ENCODE measurements at regions not wholly inside any gene's neighbourhood (a gene's known extent, or its start where the extent isn't known, plus 50 kb on each side); places are given as distances from the start of the nearest gene placed in this dataset.

DNA sequence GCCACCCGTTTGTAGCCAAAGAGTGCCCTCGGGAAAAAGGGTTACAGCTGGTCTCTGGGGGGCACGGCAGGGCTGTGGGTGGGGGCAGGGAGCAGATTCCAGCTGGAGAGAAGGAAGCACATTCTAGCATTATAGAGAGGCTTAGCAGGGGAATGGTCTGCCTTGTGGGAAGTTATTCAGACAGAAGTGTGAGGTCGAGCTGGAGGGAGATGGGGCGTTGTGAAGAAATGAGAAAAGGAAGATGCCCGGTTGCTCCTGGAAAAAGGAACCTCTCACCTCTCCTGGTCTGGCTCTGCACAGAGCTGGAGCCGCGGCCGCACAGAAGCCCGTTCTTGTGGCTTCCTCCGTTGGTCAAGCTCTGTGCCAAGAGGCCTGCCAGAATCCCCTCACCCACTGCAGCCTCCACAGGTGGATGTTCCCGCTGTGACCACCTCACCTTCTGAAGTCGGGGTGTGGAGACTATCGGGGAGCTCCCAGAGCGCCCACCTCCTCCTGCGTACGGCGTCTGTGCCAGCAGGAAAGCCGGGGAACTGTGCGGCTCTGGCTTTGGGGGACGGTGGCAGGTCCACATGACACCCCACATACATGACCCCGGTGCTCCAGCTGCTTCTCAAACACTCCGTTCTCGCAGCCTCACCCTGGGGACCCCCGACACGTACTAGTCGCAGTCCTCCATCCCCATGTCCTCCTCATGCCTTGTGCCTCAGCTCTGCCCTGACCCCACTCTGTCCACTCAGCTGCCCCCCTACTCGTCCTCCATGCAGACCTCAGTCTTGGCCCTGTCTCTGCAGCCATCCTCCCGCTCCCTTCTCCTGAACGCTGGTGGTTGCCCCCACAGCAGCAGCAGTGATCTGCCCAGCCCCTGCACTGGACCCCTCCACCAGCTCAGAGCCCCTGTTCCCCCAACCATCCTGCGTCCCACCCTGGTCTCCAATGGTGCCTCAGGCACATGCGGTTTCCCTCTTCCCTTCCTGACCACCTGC, 52.2 kb upstream of the HGFAC start:
- TF ChIP-seq FOS (IDR thresholded peaks at IDR 0.05; ENCODE audit: borderline replicate concordance, insufficient read depth, low read length) (no peak), MYC (IDR thresholded peaks at IDR 0.05; ENCODE audit: low read depth, low read length) (no peak), GATA2 (IDR thresholded peaks at IDR 0.05; ENCODE audit: insufficient read depth, insufficient read length, low read depth, low read length) (no peak), JUN (IDR thresholded peaks at IDR 0.05; ENCODE audit: borderline replicate concordance, insufficient read depth, insufficient read length, low read depth) (no peak)
- TF ChIP-seq, protein P1, sequence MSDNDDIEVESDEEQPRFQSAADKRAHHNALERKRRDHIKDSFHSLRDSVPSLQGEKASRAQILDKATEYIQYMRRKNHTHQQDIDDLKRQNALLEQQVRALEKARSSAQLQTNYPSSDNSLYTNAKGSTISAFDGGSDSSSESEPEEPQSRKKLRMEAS (IDR thresholded peaks at IDR 0.05; ENCODE audit: insufficient read depth, insufficient read length), result no peak
- TF ChIP-seq, protein P2, sequence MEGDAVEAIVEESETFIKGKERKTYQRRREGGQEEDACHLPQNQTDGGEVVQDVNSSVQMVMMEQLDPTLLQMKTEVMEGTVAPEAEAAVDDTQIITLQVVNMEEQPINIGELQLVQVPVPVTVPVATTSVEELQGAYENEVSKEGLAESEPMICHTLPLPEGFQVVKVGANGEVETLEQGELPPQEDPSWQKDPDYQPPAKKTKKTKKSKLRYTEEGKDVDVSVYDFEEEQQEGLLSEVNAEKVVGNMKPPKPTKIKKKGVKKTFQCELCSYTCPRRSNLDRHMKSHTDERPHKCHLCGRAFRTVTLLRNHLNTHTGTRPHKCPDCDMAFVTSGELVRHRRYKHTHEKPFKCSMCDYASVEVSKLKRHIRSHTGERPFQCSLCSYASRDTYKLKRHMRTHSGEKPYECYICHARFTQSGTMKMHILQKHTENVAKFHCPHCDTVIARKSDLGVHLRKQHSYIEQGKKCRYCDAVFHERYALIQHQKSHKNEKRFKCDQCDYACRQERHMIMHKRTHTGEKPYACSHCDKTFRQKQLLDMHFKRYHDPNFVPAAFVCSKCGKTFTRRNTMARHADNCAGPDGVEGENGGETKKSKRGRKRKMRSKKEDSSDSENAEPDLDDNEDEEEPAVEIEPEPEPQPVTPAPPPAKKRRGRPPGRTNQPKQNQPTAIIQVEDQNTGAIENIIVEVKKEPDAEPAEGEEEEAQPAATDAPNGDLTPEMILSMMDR (IDR thresholded peaks at IDR 0.05; ENCODE audit: extremely low read depth in 1 of 2, insufficient read depth in 1 of 2, low read depth in 1 of 2, low read length in 2 of 2), result no peak
- Histone ChIP-seq H3K4me3 (replicated peaks in 1 of 3; ENCODE audit: insufficient read depth in 1 of 3, low read depth in 1 of 3, low read length in 3 of 3) (peak overlapping the region in 1 of 3 experiments; percentile 30), H3K9me3 (replicated peaks; ENCODE audit: control insufficient read depth, insufficient read depth, low read length) (no peaks in the 10 kb centered on the region), H3K79me2 (ENCODE audit: control insufficient read depth, insufficient read depth, low read length) (peaks cover 5% of the 10 kb centered on the region), H3K27me3 (ENCODE audit: control insufficient read depth in 2 of 2, insufficient read depth in 2 of 2, low read length in 2 of 2) (no peaks in the 10 kb centered on the region), H3K9ac (replicated peaks; ENCODE audit: extremely low read depth, insufficient read depth, low read length) (peak overlapping the region; percentile 38), H3K36me3 (ENCODE audit: control insufficient read depth in 2 of 2, extremely low read depth in 1 of 2, insufficient read depth in 2 of 2, low read length in 2 of 2) (no peaks in the 10 kb centered on the region), H3K9me1 (replicated peaks; ENCODE audit: control insufficient read depth, extremely low read depth, insufficient read depth, low read length) (no peaks in the 10 kb centered on the region), H3K4me1 (ENCODE audit: control insufficient read depth, extremely low read depth, insufficient read depth, low read length) (peaks cover 36% of the 10 kb centered on the region), H3K27ac (ENCODE audit: insufficient read depth, low read depth, low read length) (peak overlapping the region; percentile 24), H2AFZ (ENCODE audit: low read depth, low read length) (no peak overlapping the region), H4K20me1 (replicated peaks; ENCODE audit: control insufficient read depth, extremely low read depth, insufficient read depth, low read length) (no peaks in the 10 kb centered on the region), H3K4me2 (ENCODE audit: insufficient read depth, low read length) (peak overlapping the region; percentile 71)
- ChIA-PET CTCF (interaction anchor here (1.0 to 2.5 kb wide), 5 partner anchors 14 to 44 kb away, joined by 3 to 15 read pairs (median 4); no protein-coding TSS in a partner anchor), POLR2A (no interaction called here)
- intact Hi-C loops (cut with micrococcal nuclease) (loop anchor here (1.0 to 5.0 kb wide), 3 partner anchors 33 to 48 kb away; no protein-coding TSS in a partner anchor), dilution Hi-C loops (cut with MboI; ENCODE audit: extremely low pct_ligation_motif_present, low sequenced_read_pairs) (no loop called here)
- no TSS peak for BruUV-seq (replicated peaks)
- FAIRE-seq (no peak), DNase-seq (ENCODE audit: low read depth, low spot score) (no peak)
